ENCODE measurements at regions not wholly inside any gene's neighbourhood (a gene's known extent, or its start where the extent isn't known, plus 50 kb on each side); places are given as distances from the start of the nearest gene placed in this dataset.

GRCh38 chr2:4122726-4123125, 419.4 kb downstream of the DCDC2C start:
- no peaks in the 10 kb centered on the region for H3K36me3 ChIP-seq (ENCODE audit: control insufficient read depth in 1 of 2, insufficient read depth in 2 of 2, low read length in 2 of 2)
- no peaks in the 10 kb centered on the region for H4K20me1 ChIP-seq (ENCODE audit: insufficient read depth)
- ATAC-seq: no peak
- intact Hi-C loops (cut with micrococcal nuclease): no loop called here
- no peak overlapping the region for H3K4me2 ChIP-seq (ENCODE audit: low read length)
- H3K27me3 ChIP-seq (ENCODE audit: insufficient read depth, low read length): no peaks in the 10 kb centered on the region
- H3K9ac ChIP-seq (ENCODE audit: low read length): no peak overlapping the region
- H3K79me2 ChIP-seq (ENCODE audit: insufficient read depth, low read length): no peaks in the 10 kb centered on the region
- ChIA-PET POLR2A (no interaction called here), RAD21 (ENCODE audit: low non-redundant PET in 1 of 2, low total read pairs in 2 of 2, uncharacterized antibody in 2 of 2, unreplicated experiment in 2 of 2) (no interaction called here), CTCF (no interaction called here)
- H3K9me2 ChIP-seq (ENCODE audit: insufficient read depth): no peaks in the 10 kb centered on the region
- no peak for DNase-seq (ENCODE audit: low read depth, low spot score)
- H3K27ac ChIP-seq (ENCODE audit: low read depth, low read length): no peak overlapping the region
- no peak overlapping the region for H2AFZ ChIP-seq (ENCODE audit: low read depth, low read length, poor library complexity, severe bottlenecking)
- H3K4me3 ChIP-seq (replicated peaks in 1 of 2; ENCODE audit: low read depth in 1 of 2, low read length in 2 of 2): no peak overlapping the region
- TF ChIP-seq CEBPB (IDR thresholded peaks at IDR 0.05; ENCODE audit: low read depth) (no peak), ZBTB33 (IDR thresholded peaks at IDR 0.05; ENCODE audit: extremely low read depth, insufficient replicate concordance, low read length) (no peak), JUND (IDR thresholded peaks at IDR 0.05) (no peak), ZFX (IDR thresholded peaks at IDR 0.05) (no peak), SRF (IDR thresholded peaks at IDR 0.05; ENCODE audit: low read depth) (no peak), CBX3 (IDR thresholded peaks at IDR 0.05; ENCODE audit: low read depth) (no peak)
- H3K4me1 ChIP-seq (ENCODE audit: control insufficient read depth in 1 of 2, insufficient read depth in 2 of 2, low read length in 2 of 2): no peaks in the 10 kb centered on the region
- 0 out of 4 replicates have a peak, but pooled peaks cover 0 to 5% of the 10 kb centered on the region in 2 experiments for H3K9me3 ChIP-seq (ENCODE audit: control insufficient read depth in 1 of 2, insufficient read depth in 1 of 2, low read depth in 1 of 2, low read length in 2 of 2)
- BruUV-seq (replicated peaks): no TSS peak

- H2AFZ ChIP-seq (ENCODE audit: low read depth, low read length, poor library complexity, severe bottlenecking): no peak overlapping the region
- POLR2A ChIA-PET: no interaction called here
These were observed 427.3 kb downstream of the DCDC2C start for GRCh38 chr2:4130651-4131050.

More at GRCh38 chr2:4130651-4131050, 427.3 kb downstream of the DCDC2C start:
- ChIA-PET RAD21 (ENCODE audit: low non-redundant PET in 1 of 2, low total read pairs in 2 of 2, uncharacterized antibody in 2 of 2, unreplicated experiment in 2 of 2) (no interaction called here), CTCF (no interaction called here)
- no peak overlapping the region for H3K4me3 ChIP-seq (replicated peaks in 1 of 2; ENCODE audit: low read depth in 1 of 2, low read length in 2 of 2)
- no peaks in the 10 kb centered on the region for H3K36me3 ChIP-seq (ENCODE audit: control insufficient read depth in 1 of 2, insufficient read depth in 2 of 2, low read length in 2 of 2)
- H3K4me2 ChIP-seq (ENCODE audit: low read length): no peak overlapping the region
- no peak overlapping the region for H3K27ac ChIP-seq (ENCODE audit: low read depth, low read length)
- H3K4me1 ChIP-seq (ENCODE audit: control insufficient read depth in 1 of 2, insufficient read depth in 2 of 2, low read length in 2 of 2): no peaks in the 10 kb centered on the region
- no peak overlapping the region for H3K9ac ChIP-seq (ENCODE audit: low read length)
- TF ChIP-seq ZNF274 (IDR thresholded peaks at IDR 0.05; ENCODE audit: low read depth, low read length) (no peak), POLR2A (IDR thresholded peaks at IDR 0.05; ENCODE audit: borderline replicate concordance, extremely low read depth, insufficient read depth, insufficient read length) (no peak), TCF7L2 (IDR thresholded peaks at IDR 0.05; ENCODE audit: borderline replicate concordance, extremely low read depth, insufficient read depth, insufficient read length) (no peak), ELF1 (IDR thresholded peaks at IDR 0.05; ENCODE audit: borderline replicate concordance, low read depth) (no peak), REST (IDR thresholded peaks at IDR 0.05; ENCODE audit: low read depth) (no peak), RAD21 (IDR thresholded peaks at IDR 0.05; ENCODE audit: low read depth) (no peak)
- intact Hi-C loops (cut with micrococcal nuclease): no loop called here
- H3K9me3 ChIP-seq (ENCODE audit: control insufficient read depth in 1 of 2, insufficient read depth in 1 of 2, low read depth in 1 of 2, low read length in 2 of 2): peaks cover 25 to 37% of the 10 kb centered on the region in 2 experiments; a peak in 2 of 4 replicates
- no peak for ATAC-seq
- no peaks in the 10 kb centered on the region for H3K9me2 ChIP-seq (ENCODE audit: insufficient read depth)
- DNase-seq (ENCODE audit: low read depth, low spot score): no peak
- BruUV-seq (replicated peaks): no TSS peak
- H3K27me3 ChIP-seq (ENCODE audit: insufficient read depth, low read length): no peaks in the 10 kb centered on the region
- H3K79me2 ChIP-seq (ENCODE audit: insufficient read depth, low read length): no peaks in the 10 kb centered on the region
- H4K20me1 ChIP-seq (ENCODE audit: insufficient read depth): no peaks in the 10 kb centered on the region
